ENCODE measurements at regions not wholly inside any gene's neighbourhood (a gene's known extent, or its start where the extent isn't known, plus 50 kb on each side); places are given as distances from the start of the nearest gene placed in this dataset.
"Not testable (repeated sequence)": the region's sequence is repeated elsewhere in the genome, so short reads cannot be mapped to it uniquely, and the experiment has no call there.

DNA sequence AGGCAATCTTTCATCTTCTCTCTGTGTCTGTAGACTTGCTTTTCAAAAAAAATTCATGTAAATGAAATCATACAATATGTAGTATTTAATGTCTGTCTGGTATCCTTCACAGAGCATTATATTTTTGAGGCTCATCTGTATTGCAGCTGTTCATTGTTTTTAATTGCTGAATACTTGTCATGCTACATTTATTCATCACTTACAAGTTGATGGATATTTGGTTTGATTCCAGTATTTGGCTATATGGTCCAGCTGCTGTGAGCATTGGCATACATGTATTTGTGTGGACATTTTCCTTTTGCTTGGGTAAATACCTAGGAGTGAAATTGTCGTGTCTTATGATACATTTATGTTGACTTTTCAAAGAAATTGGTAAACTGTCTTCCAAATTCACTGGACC, 441.4 kb downstream of the DCDC2C start:
- no peak for DNase-seq

DNA sequence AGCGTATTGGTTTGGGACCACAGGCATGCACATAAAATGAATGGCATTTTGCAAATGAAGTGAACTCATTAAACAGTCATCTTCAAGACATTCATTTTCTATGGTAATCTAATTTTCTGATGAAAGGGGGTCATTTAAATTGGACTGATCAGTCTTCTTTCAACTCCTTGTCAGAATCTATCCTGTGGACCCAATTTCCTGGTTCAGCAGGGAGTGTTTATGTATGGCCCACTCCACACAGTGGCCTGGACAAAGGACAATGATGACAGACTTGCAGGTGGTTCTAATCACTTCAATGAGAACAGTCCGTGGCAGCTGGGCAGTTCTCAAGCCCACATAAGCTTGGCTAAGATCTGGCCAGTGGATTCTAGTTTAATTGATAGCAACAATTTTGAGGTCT, 448.1 kb downstream of the DCDC2C start:
- DNase-seq, result no peak

DNA sequence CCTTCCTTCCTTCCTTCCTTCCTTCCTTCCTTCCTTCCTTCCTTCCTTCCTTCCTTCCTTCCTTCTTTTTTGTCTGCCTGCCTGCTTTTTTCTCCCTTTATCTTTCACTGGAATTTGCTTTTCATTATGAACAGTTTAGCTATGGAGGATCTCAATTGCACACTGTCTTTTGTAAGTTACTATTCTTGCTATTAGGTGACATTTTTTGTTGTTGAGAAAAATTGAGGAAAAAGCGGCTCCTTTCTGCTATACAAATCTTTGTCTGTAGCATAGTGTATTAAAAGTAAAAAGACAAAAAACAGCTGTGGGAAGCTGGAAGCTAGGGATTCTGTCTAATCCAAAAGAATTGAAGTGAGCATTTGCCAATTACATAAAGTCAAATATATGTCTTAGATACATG, 448.7 kb downstream of the DCDC2C start:
- DNase-seq, result no peak

DNA sequence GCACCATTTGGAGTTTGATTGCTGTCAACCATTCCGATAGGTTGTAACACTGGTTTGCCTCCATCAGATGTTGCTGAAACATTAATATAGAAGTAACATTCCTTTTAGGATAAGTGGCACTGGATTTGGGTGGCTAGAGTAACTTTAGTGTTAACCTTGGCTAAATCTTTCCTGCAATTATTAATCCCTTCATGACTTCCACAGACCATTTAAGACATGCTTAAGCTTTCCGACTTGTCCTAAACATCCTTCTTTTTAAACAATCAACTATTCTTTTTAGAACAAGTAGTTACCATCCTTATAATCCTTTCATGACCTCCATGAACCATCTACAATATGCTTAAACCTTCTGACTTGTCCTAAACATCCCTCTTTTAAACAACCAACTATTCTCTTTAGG, 465.5 kb downstream of the DCDC2C start:
- DNase-seq, result no peak

DNA sequence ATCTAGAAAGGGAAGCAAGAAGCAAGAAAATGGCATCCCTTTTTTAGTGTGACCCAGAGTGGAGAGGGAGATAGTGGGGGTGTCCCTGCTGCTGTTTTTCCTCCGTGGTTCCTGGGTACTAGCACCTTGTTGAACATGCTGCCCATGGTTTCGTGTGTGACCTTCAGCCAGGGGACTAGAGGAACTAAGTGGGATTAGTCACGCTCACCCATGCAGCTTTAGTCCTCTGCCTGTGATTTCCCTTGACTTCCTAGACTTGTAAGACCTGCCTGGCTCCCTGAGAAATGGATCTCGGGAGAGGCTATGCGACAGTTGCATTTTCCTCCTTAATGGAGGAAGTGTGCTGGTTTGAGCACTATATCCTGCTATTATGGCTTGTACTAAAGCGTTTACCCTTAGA, 471.4 kb downstream of the DCDC2C start:
- no peak for DNase-seq

DNA sequence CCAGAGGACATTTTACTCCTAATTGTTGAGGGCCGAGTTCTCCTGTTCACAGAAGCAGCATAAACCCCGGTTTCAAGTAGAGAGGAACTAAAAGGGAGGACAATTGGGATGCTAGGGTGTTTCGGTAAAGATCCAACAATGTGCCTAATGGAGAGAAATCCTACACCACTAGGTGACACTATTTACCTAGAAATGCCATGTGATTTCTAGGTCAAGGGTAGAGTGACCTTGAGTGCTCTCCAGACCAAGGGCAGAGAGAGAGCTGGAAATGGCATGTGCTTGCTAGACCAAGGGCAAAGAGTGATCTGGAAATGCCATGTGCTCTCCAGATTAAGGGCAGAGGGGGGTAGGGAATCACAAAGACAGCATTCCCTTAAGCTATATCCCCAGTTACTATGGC, 472.0 kb downstream of the DCDC2C start:
- DNase-seq, result no peak

DNA sequence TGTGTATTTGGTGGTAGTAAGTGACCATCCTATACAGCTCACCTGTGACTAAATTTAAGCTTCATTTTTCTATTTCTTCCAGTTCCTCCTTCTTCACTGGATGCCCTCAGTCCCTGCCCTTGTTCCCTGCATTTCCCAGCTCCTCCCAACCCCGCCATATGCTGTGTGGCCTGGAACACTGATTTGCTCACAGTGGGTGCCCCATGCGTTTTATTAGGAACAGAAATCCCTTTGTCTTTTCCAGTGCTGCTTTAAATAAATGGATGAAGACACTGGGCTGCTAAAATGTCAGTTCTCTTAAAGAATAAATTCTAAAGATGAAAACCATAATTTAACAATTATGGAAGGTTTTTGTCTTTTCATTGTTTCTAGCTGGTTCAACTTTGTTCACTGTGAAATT, 477.3 kb downstream of the DCDC2C start:
- DNase-seq, result no peak

DNA sequence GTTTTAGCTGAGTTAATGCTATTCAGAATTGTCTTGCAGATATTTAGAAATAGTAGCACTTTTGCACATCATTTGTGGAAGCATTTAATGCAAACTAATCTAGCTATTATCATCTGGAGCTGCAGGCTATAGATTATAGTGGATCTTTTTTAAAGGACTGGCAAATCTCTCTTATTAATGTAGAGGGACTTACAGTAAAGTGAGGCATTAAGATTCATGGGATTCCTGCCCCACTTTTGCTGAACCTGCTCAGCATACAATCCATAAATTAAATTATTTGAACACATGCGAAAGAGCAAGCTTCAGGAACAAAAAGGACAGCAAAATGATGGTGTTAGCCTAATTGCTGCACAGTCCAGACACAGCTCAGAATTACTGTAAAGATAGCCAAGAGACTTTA, 477.7 kb downstream of the DCDC2C start:
- DNase-seq, result no peak

DNA sequence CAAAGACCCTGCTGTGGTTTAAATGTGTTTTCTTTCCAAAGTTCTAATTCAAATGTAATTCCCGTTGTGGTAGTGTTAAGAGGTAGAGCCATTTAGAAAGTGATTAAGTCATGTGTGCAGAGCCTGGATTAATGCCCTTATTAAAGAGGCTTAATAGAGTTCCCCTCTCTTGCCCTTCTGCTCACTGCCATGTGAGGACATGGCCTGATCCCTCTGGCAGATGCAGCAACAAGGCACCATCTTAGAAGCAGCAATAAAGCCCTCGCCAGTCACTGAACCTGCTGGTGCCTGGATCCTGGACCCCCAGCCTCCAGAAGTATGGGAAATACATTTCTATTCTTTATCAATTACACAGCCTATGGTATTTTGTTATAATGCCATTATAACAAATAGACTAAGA, 485.2 kb downstream of the DCDC2C start:
- DNase-seq, result no peak

DNA sequence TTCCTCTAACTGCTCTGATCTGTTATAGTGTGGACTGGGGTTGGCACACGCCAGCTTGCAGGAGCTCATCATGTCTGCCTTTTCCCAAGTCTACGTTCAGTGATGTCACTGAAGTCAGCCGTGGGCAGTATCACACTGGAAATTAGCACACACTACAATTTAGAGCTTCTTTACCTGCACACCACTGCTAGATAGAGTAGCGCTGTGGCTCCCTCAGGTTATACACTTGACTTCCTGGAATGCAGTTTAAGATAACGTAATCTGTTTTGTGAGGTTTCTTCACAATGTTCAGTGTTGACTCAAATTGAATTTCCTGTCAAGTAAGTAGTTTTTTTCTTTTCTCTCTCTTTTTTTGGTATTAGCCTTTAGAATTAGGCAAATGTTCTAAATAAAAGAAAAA, 487.2 kb downstream of the DCDC2C start:
- DNase-seq, result no peak

DNA sequence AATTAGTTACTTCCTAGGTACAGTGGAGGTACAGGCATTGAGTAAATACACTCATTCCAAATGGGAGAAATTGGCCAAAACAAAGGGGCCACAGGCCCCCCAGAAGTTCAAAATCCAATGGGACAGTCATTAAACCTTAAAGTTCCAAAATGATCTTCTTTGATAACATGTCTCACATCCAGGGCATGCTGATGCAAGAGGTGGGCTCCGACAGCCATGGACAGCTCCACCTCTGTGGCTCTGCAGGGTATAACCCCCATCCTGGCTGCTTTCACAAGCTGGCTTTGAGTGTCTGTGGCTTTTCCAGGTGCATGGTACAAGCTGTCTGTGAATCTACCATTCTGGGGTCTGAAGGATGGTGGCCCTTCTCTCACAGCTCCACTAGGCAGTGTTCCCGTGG, 488.7 kb downstream of the DCDC2C start:
- no peak for DNase-seq

DNA sequence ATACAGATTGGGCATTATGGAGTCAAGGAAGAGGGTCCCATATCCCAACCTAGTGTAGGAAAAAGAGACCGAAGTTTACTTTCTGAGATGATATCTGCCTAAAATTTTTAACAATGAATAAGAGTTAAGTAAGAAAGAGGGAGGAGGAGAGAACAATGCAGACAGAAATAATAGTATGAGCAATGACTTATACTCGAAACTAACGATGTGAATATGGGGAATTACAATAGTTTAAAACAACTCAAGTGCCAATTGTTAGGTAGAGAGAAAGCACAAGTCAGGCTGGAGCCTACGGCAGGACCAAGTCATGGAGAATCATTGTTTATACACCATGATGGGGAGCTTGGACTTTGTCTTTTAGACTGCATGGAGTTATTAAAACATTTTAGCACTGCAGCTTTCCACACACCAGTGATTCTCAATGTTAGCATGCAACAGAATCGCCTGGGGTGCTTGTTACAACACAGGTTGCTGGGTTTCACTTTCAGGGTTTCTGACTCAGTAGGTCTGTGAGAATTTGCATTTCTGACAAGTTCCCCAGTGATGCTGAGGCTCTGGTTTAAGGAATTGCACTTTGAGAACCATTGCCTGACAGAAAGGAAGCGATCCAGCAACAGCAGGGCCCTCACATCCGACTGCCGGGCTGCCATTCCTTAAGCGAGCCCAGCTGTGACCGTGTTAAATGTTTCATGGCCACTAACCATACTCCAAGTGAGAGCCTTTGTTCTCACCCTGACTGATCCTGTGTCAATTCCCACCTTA, 511.2 kb downstream of the DCDC2C start:
- no peak for DNase-seq

DNA sequence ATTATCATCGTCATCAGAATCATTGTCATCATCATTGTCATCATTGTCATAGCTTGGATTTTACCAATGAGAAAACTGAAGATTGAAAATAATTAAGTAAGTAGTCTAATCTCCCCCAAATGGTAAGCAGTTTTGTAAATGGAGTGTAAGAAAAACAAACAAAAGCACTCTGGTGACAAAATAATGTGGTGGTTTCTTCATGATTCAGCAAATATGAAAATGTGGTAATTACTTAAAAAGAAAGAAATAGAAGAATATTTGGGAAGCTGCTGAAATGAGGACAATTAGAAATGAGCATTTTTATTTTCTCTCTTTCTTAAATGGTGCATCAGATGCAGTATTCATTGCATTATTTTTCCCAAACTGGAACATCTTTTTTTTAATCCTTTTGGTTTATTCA, 514.4 kb downstream of the DCDC2C start:
- no peak for DNase-seq

DNA sequence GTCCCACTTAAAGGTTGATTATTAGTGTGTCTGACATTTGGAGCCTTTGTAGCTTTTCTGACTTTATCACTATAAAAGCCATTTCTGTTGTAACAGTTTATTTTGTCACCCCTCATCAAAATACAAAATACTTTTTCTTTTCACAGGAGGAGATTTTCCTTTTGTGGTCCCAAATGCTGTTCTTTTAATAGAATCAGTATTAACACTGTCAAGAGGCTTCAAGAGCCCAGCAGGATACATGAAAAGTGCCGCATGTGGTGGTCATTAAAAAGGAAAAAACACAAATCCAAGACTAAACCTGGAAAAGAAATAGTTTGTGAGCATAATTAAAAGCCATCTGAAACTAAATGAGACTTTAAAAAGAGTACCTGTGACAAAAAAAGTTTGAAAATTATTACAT, 515.7 kb downstream of the DCDC2C start:
- no peak for DNase-seq

DNA sequence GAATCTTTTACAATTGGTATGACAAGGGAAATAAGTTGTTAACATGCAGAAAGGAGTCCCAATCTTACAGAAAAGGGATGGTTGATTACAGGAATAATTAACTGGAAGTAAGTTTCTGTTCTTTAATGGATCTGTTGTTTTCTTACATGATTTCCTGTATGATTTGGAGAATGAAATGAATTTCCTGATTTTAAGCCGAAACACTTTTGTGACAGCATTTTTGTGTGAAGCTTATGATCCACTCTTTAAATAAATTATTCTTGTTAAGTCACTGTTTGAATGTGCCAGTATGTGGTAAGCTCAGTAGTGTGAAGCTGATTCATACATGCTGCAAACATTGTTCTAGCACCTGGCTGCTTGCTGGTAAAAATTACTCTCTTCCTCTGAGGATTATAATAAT, 516.2 kb downstream of the DCDC2C start:
- DNase-seq, result no peak

DNA sequence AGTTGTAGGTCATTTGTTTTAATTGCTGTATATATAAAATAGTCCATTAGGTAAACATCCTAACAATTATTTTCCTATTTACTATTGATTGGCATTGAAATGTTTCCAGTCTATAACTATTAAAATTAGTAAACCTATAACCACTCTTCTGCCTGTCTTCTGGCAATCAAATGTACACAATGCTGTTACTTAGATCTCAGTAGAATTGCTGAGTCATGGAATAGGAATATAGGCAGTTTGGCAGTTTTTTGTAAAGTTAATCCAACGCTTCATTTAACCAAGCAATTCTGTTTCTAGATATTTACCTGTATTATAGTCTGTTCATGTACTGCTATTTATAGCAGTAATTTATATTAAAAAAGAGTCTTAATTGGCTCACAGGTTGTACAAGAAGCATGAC, 518.1 kb downstream of the DCDC2C start:
- DNase-seq, result no peak

DNA sequence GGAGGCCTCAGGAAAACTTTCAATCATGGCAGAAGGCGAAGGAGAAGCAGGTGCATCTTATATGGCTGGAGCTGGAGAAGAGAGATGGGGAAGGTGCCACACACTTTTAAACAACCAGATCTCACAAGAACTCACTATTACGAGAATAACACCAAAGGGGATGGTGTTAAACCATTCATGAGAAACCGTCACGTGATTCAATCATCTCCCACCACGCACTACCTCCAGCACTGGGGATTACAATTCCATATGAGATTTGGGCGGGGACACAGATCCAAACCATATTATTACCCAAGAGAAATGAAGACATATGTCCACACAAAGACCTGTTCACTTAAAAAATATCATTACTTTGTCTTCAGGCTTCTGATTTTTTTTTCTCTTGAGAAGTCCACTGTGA, 518.5 kb downstream of the DCDC2C start:
- DNase-seq, result no peak

DNA sequence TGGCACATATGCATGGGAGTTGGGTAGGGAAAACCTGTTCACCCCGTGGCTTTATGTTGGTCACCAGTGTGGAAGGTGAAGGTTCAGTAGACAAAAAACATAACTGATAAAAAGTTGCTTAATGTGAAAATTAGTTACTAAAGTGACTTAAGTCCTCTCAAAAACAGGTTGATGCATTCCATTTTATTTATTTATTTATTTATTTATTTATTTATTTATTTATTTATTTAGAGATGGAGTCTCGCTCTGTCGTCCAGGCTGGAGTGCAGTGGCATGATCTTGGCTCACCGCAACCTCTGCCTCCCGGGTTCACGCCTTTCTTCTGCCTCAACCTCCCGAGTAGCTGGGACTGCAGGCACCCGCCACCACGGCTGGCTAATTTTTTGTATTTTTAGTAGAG, 541.0 kb downstream of the DCDC2C start:
- DNase-seq, result not testable (repeated sequence)

DNA sequence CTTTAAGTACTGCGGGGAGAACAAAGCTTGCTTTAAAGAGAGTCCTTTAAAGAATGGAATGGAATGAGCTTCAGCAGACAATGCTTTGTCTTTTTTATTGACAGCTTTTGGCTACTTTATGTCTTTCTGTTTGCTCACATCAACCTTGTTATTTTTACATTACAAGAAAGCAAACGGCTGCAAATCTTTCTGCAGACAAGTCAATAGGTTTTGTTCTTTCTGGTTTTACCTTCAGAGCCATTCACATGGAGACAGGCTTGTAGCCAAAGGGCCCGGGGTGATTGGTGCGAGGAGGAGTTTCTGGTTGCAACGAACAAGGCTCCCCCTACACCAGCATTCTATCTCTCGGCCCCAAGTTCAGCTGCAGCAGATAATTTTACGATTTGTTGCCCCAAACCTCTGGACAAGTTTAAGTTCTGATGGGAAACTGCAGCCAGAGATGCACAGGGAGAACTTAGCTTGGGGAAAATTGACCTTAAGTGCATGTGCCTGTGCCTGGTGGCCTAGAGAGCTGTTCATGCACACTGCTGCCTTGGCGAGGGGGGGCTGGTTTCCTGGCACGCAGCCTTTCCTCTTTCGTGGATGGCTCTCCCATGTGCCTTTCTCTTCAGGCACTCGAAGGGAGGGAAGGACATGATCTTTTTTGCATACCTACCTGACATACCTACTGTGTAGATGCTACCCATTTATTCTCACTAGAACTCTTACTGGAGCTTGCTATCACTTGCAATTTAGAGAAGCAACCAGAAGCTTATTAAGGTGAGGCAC, 543.2 kb downstream of the DCDC2C start:
- no peak for DNase-seq

DNA sequence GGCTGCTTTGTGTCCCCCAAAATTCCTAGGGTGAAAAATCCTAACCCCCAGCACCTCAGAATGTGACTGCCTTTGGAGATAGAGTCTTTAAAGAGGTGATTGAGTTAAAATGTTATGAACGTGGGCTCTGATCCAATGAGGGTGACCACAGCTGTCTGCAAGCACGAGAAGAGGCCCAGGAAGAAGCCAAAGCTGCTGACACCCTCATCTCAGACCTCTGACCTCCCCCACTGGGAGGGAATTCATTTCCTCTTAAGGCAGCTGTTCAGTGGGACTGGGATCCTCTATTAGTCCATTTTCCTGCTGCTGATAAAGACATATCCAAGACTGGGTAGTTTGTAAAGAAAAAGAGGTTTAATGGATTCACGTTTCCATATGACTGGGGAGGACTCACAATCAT, 544.4 kb downstream of the DCDC2C start:
- DNase-seq, result no peak

DNA sequence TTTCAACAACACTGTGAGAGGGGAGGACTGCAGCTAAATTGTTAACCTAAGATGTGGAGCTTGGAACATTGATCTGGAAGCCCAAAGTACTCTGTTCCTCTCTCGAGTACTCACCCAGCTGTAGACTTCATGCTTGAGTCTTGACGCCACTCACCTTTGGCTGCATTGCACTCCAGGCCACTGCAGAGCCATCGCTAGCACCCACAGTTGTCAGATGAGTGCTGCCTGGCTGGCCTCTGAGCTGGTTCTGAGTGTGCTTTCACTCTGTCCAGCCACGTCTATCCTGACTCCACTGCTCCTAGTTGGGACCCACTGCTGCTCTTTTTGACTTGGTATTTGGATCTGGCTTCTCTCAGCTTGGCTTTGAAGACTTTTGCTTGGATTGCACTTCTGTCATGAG, 552.1 kb downstream of the DCDC2C start:
- no peak for DNase-seq

DNA sequence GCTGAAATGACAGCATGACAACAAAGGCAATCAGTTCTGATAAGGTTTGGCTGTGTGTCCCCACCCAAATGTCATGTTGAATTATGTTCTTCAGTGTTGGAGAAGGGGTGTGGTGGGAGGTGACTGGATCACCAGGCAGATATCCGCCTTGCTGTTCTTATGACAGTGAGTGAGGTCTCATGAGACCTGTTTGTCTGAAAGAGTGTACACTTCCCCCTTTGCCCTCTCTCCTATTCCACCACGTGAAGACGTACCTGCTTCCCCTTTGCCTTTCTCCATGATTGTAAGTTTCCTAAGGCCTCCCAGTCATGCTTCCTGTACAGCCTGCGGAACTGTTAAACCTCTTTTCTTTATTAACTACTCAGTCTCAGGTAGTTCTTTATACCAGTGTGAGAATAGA, 553.0 kb downstream of the DCDC2C start:
- no peak for DNase-seq

DNA sequence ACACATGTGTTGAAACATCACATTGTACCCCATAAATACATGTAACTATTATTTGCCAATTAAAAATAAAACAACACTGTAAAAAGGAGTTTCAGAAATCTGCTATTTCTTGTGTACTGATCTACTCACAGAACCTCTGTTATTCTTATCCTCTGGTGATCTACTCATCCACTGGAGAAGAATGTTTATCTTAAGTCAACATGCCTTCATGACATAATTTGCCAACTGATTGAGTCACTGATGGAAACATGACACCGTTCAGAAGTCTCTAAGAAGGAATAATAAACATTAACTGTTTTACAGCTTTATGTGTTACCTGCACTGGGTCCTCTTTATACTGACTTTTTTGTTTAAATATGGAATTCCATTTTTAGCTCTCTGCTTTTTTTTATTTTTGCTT, 555.2 kb downstream of the DCDC2C start:
- DNase-seq, result no peak

DNA sequence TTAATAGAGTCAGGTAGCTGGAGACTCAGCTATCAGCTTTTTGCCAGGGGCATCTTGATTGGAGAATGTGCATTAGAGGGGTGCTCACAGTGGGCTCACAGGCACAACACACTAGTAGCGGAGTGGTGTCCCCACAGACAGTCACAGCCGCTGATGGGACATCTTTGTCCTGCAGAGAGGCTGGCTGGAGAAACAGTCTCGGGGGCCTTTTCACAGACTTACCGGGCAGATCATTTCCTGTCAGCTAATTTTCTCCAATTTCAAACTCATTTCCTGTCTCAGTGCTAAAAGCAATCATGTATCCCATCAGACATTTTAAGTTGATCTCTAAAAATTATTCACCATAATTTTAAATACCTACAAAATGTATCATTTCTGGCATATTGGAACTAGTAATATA, 562.6 kb downstream of the DCDC2C start:
- no peak for DNase-seq

DNA sequence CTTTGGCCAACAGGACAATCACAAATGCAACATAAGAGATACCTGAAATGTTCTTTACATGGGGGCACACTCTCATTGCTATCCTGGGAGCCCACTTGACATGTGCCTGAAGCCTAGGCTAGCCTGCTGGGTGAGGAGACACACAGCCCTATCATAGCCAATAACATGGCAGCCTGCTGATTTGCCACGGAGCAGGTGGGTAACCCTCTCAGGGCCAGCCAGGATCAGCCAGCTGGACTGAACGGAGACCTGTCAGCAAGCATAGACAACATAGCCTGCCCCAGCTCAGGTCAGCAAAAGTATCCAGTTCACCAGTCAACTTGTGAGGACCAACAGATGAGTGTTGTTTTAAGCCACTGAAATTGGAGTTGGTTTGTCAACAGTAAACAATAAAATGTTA, 566.5 kb downstream of the DCDC2C start:
- DNase-seq, result no peak

All from suppressor macrophage treated with lipopolysaccharide for 4 hours (primary cell).